GM12878 (cell line): ENCODE measurements at regions not wholly inside any gene's neighbourhood (a gene's known extent, or its start where the extent isn't known, plus 50 kb on each side); places are given as distances from the start of the nearest gene placed in this dataset.

Experiments
- ATAC-seq: fragments of 200-7000 bp; cut with Tn5 transposase; 3 replicates; pipeline ENCODE4 v1.9.1; 2020; ENCODE audit warnings: mild to moderate bottlenecking, moderate library complexity
- BruUV-seq: library from RNA; stranded (reverse); fragments of 400-500 nt; replicated peaks from 2 replicates; lab custom pipeline; 2021; lab: Mats Ljungman, UMichigan
- CTCF ChIA-PET: fragments of 300-600 bp; sonication (Branson Sonifier 250); formaldehyde crosslinking; extraction: SDS; loops from one replicate; lab custom pipeline; 2021; ENCODE audit warnings: inconsistent platforms; lab: Yijun Ruan, JAX
- POLR2A ChIA-PET: fragments of 350-600 bp; formaldehyde crosslinking; extraction: SDS; loops from one replicate; lab custom pipeline; 2021; ENCODE audit warnings: inconsistent platforms; lab: Charles Lee
- RAD21 ChIA-PET: fragments of 300-600 bp; sonication (Branson Sonifier 250); formaldehyde crosslinking; loops from one replicate; lab custom pipeline; 2023; ENCODE audit warnings: antibody characterized with exemption; ENCODE audit not compliant: unreplicated experiment; lab: Charles Lee
- SMC1A ChIA-PET: fragments of 300-600 bp; sonication (Branson Sonifier 250); formaldehyde crosslinking; loops from one replicate; lab custom pipeline; 2023; ENCODE audit not compliant: unreplicated experiment, uncharacterized antibody; lab: Charles Lee
- DNase-seq: peaks from one replicate; pipeline ENCODE4 v3.0.0-alpha.2; 2011; ENCODE audit warnings: low read depth, low spot score
- FAIRE-seq: peaks from 3 replicates; lab custom pipeline; 2011; peaks lifted over from hg19 to GRCh38; lab: Jason Lieb, UNC
- H2AFZ ChIP-seq: 2 replicates; pipeline ENCODE4 v1.6.0; 2011; ENCODE audit warnings: low read depth, low read length, control low read depth; ENCODE audit not compliant: control insufficient read depth
- H3K27ac ChIP-seq: 2 replicates; pipeline ENCODE4 v1.5.1; 2011; ENCODE audit warnings: control low read depth; ENCODE audit not compliant: control insufficient read depth, insufficient read depth
- H3K27me3 ChIP-seq, 2 experiments: replicated peaks in 1 of 2; 2 replicates each; pipeline versions ENCODE4 v1.6.0 to v1.6.1; 2011; ENCODE audit warnings: low read length in 1 of 2; ENCODE audit not compliant: control insufficient read depth in 2 of 2, insufficient read depth in 2 of 2
- H3K36me3 ChIP-seq, 2 experiments: 2 replicates each; pipeline ENCODE4 v1.5.1; 2011; ENCODE audit warnings: low read length in 1 of 2; ENCODE audit not compliant: control insufficient read depth in 2 of 2, insufficient read depth in 2 of 2
- H3K4me1 ChIP-seq: 2 replicates; pipeline ENCODE4 v1.6.1; 2011; ENCODE audit warnings: mild to moderate bottlenecking, low read length, moderate library complexity, mixed read lengths; ENCODE audit not compliant: control insufficient read depth, insufficient read depth
- H3K4me2 ChIP-seq: 2 replicates; pipeline ENCODE4 v1.6.0; 2011; ENCODE audit warnings: control low read depth; ENCODE audit not compliant: control insufficient read depth, insufficient read depth
- H3K4me3 ChIP-seq: fragments of 200-600 bp; sonication (generic); 2 replicates; pipeline ENCODE4 v1.5.1; 2016
- H3K79me2 ChIP-seq: 2 replicates; pipeline ENCODE4 v1.6.0; 2011; ENCODE audit warnings: low read length; ENCODE audit not compliant: control insufficient read depth, insufficient read depth
- H3K9ac ChIP-seq: 2 replicates; pipeline ENCODE4 v1.8.0; 2011; ENCODE audit warnings: low read length, control low read depth, mixed read lengths; ENCODE audit not compliant: control insufficient read depth, insufficient read depth
- H3K9me3 ChIP-seq: replicated peaks from 3 replicates; pipeline ENCODE4 v1.5.1; 2011; ENCODE audit warnings: mild to moderate bottlenecking, low read length; ENCODE audit not compliant: control insufficient read depth, insufficient read depth
- H4K20me1 ChIP-seq: 2 replicates; pipeline ENCODE4 v1.6.0; 2011; ENCODE audit not compliant: control insufficient read depth, insufficient read depth
- BCL11A ChIP-seq: IDR thresholded peaks from 2 replicates; pipeline ENCODE4 v1.6.1; 2011; ENCODE audit warnings: low read depth, low read length
- EGR1 ChIP-seq, 2 experiments: IDR thresholded peaks; 1 replicate in 1 of 2; 2 replicates in 1 of 2; pipeline ENCODE4 v1.6.1; 2011 to 2012; ENCODE audit warnings: low read depth in 2 of 2, low read length in 2 of 2, borderline replicate concordance in 1 of 2, mild to moderate bottlenecking in 1 of 2, moderate library complexity in 1 of 2
- KDM1A ChIP-seq: fragments of 200-600 bp; sonication (generic); IDR thresholded peaks from 2 replicates; pipeline ENCODE4 v1.6.1; 2016; ENCODE audit warnings: borderline replicate concordance
- LARP7 ChIP-seq: fragments of 450-650 bp; IDR thresholded peaks from 2 replicates; pipeline ENCODE4 v1.6.1; 2017; ENCODE audit warnings: mild to moderate bottlenecking
- MAX ChIP-seq: IDR thresholded peaks from 2 replicates; pipeline ENCODE4 v1.6.1; 2012; ENCODE audit warnings: low read depth, low read length, improper control_type of control experiment
- NR2C2 ChIP-seq: IDR thresholded peaks from 2 replicates; pipeline ENCODE4 v1.6.1; 2011; ENCODE audit warnings: borderline replicate concordance, low read depth; ENCODE audit not compliant: control insufficient read depth, insufficient read length
- SREBF1 ChIP-seq: IDR thresholded peaks from 2 replicates; pipeline ENCODE4 v1.6.1; 2012; ENCODE audit warnings: mild to moderate bottlenecking, low read length
- ZBTB40 ChIP-seq: fragments of 450-650 bp; IDR thresholded peaks from 2 replicates; pipeline ENCODE4 v1.6.1; 2016; ENCODE audit warnings: mild to moderate bottlenecking, moderate library complexity, borderline replicate concordance
- ZNF622 ChIP-seq: fragments of 450-650 bp; IDR thresholded peaks from 2 replicates; pipeline ENCODE4 v1.6.1; 2017; ENCODE audit warnings: mild to moderate bottlenecking, inconsistent platforms
- WGBS: methylation state at CpG from one replicate; pipeline ENCODE4 v1.1.6; 2016; ENCODE audit warnings: low lambda C conversion rate; ENCODE audit not compliant: insufficient replicate concordance, insufficient coverage; ENCODE audit errors: missing lambda C conversion rate; 5-methylcytosine and 5-hydroxymethylcytosine counted together
- in situ Hi-C: fragments of 300-500 bp; cut with MboI; formaldehyde crosslinking; loops from 9 replicates; pipeline ENCODE4 v1.14.3; 2018; ENCODE audit warnings: mixed read lengths
- intact Hi-C: fragments of 100-400 bp; cut with micrococcal nuclease; formaldehyde crosslinking; loops from one replicate; pipeline ENCODE4 v1.14.2; 2022; ENCODE audit not compliant: unreplicated experiment

- no TSS peak for BruUV-seq
- H3K9me3 ChIP-seq, result no peaks in the 10 kb centered on the region
- POLR2A ChIA-PET, result no interaction called here
- no peak overlapping the region for H3K27ac ChIP-seq
- H4K20me1 ChIP-seq, result no peaks in the 10 kb centered on the region
- H3K36me3 ChIP-seq, result no peaks in the 10 kb centered on the region
- no peak overlapping the region for H3K9ac ChIP-seq
- in situ Hi-C loops (no loop called here), intact Hi-C loops (no loop called here)
- no peaks in the 10 kb centered on the region for H3K4me1 ChIP-seq
- no peak overlapping the region for H2AFZ ChIP-seq
- no peak for FAIRE-seq
- H3K79me2 ChIP-seq, result no peaks in the 10 kb centered on the region
- ATAC-seq, result no peak
- no peaks in the 10 kb centered on the region for H3K27me3 ChIP-seq
- H3K4me3 ChIP-seq, result no peak overlapping the region
- RAD21 ChIA-PET, result no interaction called here
- 0% methylated on average over 3 of the region's 3 CpGs for WGBS
- SMC1A ChIA-PET, result interaction anchor here (0.6 kb wide), 1 partner anchor 64 kb away, joined by 3 read pairs; no protein-coding TSS in a partner anchor
- TF ChIP-seq SREBF1 (no peak), MAX (no peak), LARP7 (no peak), ZBTB40 (no peak), BCL11A (no peak), KDM1A (no peak), NR2C2 (no peak), ZNF622 (no peak), EGR1 (IDR thresholded peaks at IDR 0.05; ENCODE audit: borderline replicate concordance in 1 of 2, low read depth in 2 of 2, low read length in 2 of 2) (no peak)
- no peak for DNase-seq
- H3K4me2 ChIP-seq, result no peak overlapping the region
- CTCF ChIA-PET, result no interaction called here
Measured at GRCh38 chr5:28281351-28281750, 1243.0 kb upstream of the CDH9 start.
